PFSK-1 (cell line): ENCODE measurements at regions not wholly inside any gene's neighbourhood (a gene's known extent, or its start where the extent isn't known, plus 50 kb on each side); places are given as distances from the start of the nearest gene placed in this dataset.

ENCODE experiments used
- POLR2AphosphoS5 ChIP-seq: IDR thresholded peaks from 2 replicates; pipeline ENCODE4 v1.6.1; 2012; ENCODE audit warnings: low read depth, mild to moderate bottlenecking, control low read depth, low read length, moderate library complexity
- TAF1 ChIP-seq: IDR thresholded peaks from 2 replicates; pipeline ENCODE4 v1.6.1; 2012; ENCODE audit warnings: low read length, control low read depth, borderline replicate concordance; ENCODE audit not compliant: insufficient read depth

DNA sequence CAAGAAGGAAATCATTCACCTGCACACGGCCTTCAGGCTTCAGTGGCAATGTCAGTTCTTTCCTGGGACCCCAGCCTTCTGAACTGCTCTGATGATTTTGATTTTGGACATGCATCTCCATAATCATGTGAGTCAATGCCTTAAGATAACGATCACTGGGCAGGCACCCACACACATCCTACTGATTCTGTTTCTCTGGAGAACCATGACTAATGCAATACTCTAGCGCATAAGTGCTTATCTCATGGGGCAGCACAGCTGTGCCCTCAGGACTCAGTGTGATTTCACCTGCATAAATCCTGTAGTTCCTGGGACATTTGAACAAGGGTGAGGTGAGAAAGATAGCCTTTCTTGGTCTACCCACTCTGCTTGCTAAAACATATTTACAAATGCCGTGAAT is 144.6 kb downstream of the AKAIN1 start:
- TF ChIP-seq TAF1 = no peak
- no peak for TF ChIP-seq POLR2AphosphoS5
